Sciatic nerve (tissue), 2 donors: ENCODE measurements at regions not wholly inside any gene's neighbourhood (a gene's known extent, or its start where the extent isn't known, plus 50 kb on each side); places are given as distances from the start of the nearest gene placed in this dataset.
A peak's percentile ranks its signal among the peaks of the same experiment; 100 is the strongest.

Experiments
- ATAC-seq: fragments of 200-7000 bp; cut with Tn5 transposase; one replicate; pipeline ENCODE4 v1.9.1; 2020; ENCODE audit warnings: mild to moderate bottlenecking, moderate library complexity
- DNase-seq: peaks from one replicate; pipeline ENCODE4 v3.0.0-alpha.2; 2020; ENCODE audit warnings: low spot score
- intact Hi-C: fragments of 100-400 bp; cut with DNase I; formaldehyde crosslinking; loops from one replicate; pipeline ENCODE4 v1.14.2; 2022
- donor health status: DM: no; HTN: no; CAD: no.
- donor health status: DM: no; HTN: no; CAD: no.

DNA sequence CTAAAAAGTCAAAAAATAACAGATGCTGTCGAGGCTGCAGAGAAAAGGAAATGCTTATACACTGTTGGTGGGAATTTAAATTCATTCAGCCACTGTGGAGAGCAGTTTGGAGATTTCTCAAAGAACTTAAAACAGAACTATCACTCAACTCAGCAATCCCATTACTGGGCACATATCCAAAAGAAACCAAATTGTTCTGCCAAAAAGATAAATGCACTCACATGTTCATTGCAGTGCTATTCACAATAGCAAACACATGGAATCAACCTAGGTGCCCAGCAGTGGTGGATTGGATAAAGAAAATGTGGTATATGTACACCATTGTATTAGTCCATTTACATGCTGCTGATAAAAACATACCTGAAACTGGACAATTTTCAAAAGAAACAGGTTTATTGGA, 116.0 kb upstream of the VGLL2 start:
- DNase-seq, result no peak
- intact Hi-C loops, result no loop called here
- ATAC-seq, result no peak

DNA sequence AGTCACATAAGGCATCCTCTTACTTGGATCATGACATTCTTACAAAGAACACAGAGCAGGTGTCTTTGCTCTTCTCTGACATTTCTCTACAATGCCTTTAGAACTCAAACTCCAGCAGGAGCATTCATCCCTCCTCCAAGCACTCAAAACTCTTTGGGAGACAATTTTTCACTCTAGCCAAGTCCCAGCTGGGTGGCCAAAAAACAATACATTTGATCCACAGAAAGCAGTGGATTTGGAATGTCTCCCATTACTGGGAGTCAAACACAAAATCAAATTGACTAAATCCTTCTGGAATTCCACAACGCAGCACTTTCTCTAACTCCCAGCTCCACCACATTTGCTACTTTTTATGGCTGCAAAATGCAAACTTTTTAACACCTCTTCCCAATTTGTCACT, 108.6 kb upstream of the VGLL2 start:
- DNase-seq (no peak), ATAC-seq (no peak)
- intact Hi-C loops, result no loop called here

DNA sequence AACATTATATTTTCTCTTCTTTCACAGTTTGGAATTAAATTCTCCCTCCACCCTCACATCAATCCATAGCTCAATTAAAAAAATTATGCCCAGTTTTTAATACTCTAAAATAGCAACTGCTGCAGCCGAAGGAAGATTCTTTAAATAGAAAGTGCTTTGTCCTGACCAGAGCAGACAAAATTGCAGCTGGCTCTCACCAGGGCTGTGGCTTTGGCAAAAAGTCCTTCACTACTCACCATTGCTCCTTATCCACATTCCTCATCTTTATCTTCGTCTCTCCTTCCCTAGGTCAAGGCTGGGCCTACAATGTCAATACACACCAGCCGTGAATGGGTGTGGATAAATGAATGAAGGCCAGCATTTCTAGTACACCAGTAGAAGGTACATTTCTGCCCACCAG, 107.9 kb upstream of the VGLL2 start:
- ATAC-seq (no peak), DNase-seq (no peak)
- intact Hi-C loops, result no loop called here

DNA sequence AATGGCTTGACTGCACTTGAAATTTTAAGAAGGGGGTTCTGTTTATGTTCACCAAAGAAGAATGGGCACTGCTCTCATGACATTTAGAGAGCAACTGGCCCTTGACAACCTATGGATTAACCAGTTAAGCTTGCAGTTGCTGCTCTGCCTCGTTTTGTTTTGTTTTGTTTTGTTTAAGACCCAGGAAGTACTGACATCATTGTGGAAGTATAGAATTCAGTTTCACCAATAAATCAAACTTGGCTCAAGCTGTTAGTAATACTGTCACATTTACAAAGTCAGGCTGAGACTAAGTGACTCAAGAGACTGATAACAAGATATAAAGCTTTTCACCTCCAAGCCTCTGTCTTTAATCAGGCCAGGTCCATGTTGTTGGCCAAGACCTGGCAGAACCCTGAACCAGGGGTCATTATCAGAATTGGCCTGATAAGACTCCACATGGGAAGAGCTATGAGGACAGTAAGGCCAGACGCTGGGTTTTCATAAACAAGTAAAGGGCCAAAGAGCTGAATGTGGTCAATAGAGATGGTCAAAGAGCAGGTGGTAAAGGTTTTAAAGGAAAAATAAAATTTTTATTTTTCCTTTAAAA, 99.4 kb upstream of the VGLL2 start:
- DNase-seq, result no peak
- intact Hi-C loops, result no loop called here
- no peak for ATAC-seq

DNA sequence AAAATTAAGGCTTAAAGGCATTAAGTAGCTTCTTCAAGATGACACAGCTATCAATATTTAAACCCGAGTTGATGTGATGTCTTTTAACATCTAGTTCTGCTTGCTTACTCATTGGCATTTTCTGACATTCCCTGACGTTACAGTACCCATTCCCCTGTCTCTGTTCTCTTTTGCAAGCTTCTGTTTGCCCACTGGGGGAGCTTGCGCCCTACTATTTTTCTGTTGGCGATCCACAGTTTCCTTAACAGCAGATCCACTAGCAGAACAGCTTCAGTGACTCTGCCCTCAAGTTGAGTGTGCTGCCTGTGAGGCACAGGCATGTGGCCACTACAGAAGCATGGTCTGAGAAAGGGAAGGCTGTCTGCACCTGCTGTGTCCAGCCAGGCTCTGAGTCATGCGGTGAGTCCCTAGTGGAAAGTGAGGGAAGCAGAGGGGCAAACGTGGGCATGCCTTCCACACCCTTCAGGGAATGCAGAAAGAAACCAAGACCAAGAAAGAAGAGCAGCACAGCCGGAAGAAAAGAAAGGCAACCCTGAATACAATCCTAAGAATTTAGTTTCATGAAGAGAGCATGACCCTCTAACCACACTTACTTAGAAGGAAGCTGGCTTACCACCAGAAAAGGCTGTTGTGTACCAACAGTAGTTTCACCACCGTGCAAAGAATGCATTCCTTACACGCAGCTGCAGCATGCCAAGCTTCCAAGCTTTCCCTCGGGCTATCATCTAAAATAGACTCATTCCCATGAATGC, 97.7 kb upstream of the VGLL2 start:
- ATAC-seq, result peak; percentile 55

DNA sequence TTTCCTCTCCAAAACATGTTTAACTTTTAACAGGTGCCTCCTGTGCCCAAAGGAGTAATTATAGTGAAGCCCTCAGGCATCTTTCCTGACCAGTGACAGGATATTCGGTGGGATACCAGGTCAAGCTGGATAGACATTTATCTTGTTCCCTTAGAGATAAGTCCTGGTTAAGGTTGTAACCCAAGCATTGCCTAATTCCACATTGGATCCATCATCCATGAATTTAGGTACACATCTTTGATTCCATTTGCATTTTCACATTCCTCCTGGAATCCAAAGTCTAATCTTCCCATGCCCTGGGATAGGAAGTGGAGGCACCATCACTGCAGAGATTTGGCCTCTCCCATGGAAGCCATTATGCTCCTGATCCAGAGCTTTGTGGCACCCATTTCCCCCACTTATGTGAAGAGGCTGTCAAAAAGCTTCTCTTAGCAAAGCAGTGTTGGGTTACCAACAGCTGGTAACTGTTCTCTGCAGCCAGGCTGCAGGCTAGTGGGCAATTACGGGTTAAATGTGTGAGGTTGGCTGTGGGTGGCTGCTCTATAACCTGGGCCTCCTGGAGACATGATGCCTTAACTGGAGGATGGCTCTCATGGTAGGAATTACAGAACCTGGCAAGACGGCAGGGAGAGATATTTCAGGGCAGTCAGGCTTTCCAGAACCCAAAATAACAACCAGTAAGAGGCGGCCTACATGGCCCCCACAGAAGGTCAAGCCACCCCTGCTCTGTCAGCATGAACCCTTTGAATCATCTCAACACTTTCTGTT, 96.9 kb upstream of the VGLL2 start:
- no peak for ATAC-seq
- no peak for DNase-seq
- intact Hi-C loops, result no loop called here

More for the DNA sequence above, 97.7 kb upstream of the VGLL2 start:
- DNase-seq, result no peak
- intact Hi-C loops, result no loop called here

DNA sequence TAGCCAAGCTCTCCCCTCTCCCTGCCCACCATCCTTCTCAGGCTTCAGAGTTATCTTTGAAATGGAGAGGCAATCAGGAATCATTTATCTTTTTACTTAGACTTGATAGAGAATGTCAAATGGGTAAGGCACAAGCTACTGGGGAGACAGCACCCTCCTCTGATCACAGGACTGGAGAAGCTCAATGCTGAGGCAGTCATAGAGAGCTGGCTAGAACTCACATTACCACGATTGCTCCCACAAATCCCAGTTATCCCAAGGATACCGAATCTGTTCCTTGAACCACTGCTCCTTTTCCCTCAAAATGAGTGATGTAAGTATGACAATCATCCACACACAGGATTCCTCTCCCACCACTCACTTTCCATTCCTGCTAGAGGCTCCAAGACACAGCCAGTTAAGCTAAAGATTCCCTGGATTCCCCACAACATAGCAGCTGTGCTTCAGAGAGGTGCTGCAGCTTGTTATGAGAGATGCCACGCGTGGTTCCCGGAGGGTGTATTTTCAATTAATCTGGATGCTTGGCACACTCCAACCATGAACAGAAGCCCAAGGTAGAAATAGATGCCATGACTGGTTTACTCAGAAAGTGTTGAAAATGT, 96.2 kb upstream of the VGLL2 start:
- ATAC-seq (no peak), DNase-seq (no peak)
- intact Hi-C loops, result no loop called here

DNA sequence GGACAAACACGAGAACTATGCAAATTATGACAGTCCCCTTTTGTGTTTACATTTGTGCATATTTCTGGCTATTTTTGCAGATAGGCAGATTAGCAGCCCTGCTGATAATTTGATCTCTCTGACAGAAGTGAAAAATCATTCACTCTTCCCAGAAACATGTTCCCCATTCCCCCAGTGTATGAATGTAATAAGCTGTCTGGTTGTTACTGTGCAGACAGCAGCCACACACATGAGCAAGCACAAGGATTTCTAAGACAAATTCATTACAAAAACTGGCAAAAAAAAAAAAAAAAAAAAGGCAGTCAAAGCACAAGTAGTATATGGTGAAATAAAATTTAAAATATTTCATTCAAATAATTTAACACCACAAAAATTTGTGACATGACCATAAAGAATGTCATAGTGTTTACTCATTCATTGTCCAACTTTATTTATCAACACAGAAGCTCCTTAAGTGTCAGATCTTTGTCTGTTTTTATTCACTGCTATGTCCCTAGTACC, 95.5 kb upstream of the VGLL2 start:
- DNase-seq (no peak), ATAC-seq (no peak)
- intact Hi-C loops, result no loop called here

DNA sequence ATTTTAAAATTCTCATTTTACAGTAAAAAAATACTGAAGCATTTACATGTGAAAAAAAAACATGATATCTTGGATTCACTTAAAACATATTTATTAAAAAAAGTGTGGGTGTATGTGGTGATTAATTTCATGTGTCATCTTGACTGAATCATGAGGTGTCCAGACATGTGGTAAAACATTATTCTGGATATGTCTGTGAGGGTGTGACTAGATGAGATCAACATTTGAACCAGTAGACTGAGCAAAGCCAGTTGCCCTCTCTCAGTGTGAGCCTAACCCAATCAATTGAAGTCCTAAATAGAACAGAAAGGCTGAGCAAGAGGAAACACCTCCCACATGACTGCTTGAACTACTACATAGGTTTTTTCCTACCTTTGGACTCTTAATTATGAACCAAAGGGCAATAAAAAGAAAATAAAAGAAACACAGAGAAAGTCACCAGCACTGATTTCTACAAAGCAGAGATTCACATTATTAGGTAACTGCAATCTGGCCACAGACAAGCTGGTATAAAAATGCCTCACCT, 90.5 kb upstream of the VGLL2 start:
- no peak for ATAC-seq
- intact Hi-C loops, result no loop called here
- no peak for DNase-seq

DNA sequence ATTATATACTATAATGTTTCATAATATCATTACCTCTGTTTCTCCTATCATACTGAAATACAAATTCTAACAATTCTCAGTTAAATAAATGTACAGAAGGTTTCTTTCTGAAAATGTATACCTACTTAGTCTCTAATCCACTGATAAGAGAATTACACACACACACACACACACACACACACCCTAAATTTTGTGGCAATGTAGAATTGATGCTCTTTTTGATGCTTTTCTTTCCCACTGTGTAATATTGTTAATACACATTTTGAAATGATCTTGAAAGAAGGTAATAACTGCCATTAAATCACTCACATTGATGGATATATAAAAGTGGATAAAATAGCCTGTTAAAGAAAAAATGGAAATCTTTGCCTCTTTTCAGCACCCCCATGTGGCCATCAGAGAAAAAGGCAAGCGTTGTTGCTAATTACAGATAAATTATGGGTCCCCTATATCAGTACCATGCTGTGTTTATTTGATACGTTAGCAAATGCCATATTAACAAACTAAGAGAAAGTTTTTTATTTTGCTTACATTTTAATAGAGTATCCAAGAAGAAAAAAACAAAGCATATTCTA, 76.6 kb upstream of the VGLL2 start:
- DNase-seq (no peak), ATAC-seq (no peak)
- intact Hi-C loops, result no loop called here

DNA sequence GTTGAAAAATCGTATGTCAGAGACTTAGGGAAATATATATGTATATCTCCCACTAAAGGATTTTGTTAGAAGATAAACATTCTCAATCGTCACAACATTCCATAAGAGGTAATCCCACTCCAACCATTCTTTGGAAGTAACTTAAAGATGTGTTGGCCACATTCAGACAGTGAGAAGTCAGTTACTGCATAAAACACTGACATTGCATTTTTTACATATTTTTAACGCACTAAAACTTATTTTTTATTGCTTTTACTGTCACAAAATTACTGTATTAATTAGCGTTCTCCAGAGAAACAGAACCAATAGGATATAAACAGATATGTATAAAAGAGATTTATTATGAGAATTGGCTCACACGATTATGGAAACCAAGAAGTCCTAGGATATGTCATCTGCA, 74.3 kb upstream of the VGLL2 start:
- intact Hi-C loops, result no loop called here
- no peak for ATAC-seq
- DNase-seq, result no peak

DNA sequence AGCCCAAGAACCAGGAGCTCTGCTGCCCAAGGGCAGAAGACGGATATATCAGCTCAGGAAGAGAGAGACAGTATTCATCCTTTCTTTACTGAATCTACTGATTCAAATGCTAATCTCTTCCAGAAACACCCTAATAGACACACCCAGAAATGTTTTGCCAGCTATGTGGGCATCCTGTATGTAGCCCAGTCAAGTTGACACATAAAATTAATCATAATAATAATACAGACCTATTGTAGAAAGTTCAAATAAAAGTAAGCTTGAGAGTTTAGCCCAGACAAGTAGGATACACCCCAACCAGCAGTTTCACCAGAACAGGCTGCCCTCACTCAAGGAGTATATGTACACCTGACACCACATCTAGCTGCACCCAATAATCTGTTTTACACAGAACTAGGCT, 73.9 kb upstream of the VGLL2 start:
- DNase-seq, result no peak
- no peak for ATAC-seq
- intact Hi-C loops, result no loop called here

DNA sequence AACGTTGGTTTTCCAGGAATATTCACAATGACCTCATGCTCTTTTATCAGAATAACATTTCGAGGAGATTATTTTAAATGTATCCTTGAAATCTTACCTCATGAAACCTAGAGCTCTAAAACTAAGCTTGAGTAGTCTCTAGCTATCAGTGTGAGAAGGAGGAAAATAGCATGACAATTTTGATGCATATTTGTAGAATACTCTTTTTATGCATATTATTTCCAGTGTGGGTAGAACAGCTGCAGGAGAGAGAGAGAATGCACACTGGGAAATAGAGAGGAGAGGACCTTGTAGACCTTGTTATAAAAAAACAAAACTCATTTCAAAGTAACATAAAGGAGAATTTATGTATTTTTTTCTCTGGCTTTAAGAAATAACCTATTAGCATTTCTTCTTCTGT, 71.1 kb upstream of the VGLL2 start:
- intact Hi-C loops, result no loop called here
- ATAC-seq (no peak), DNase-seq (no peak)

DNA sequence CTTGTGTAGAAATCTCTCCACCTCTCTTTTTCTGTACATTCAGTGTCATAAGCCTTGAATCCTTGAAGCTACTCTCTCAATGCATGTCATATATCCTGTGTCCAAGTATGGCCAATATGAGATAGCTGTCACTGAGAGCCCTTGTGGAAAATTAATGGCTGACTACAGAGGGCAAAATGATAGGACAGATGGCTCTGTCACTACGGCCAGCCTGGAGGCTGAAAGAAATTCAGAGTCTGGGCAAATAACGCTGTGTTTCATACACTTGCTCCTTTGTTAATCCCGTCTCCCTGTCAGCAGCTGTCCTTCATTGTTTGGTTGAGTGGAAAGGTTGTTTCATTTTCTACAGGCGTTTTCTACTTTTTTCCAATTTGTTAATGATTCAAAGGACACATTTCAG, 70.4 kb upstream of the VGLL2 start:
- intact Hi-C loops, result no loop called here
- no peak for ATAC-seq

DNA sequence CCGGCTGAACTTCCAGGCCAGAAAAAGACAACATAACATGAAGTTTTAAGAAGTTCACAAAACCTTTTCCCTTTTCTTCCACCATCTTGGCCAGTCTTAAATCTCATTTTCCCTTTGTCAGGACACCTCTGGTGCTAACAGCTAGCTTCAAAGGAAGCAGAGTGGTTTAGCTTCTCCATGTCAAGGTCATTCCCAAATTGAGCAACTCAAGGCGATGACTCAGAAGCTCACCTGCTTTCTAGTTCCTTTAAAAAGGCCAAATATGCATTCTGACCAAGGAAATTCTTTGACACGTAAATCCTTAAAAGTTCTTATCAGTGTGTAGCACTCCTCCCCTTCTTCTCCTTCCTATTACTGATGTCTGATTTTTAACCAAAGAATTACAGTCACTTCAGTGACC, 69.6 kb upstream of the VGLL2 start:
- ATAC-seq (no peak), DNase-seq (no peak)
- intact Hi-C loops, result no loop called here

More for the DNA sequence above, 70.4 kb upstream of the VGLL2 start:
- no peak for DNase-seq

DNA sequence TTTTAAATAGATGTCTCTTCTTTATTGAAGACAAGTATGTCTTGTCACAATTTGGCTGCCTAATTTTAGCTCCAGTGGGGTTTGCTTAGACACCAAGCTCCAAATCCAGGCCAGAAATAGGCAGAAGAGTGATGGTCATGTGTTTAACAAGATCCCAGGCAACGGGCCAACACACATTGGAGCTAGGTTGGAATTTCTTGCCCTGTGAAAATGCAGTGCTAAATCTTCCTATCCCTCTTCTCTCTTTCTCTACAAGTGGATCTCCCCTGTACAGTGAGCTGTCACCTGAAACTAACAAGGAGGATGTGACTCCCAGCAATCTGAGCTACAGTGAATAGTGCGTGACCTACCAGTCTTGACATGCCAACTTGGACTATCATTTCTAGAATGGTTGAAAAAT, 65.3 kb upstream of the VGLL2 start:
- ATAC-seq (no peak), DNase-seq (no peak)
- intact Hi-C loops, result no loop called here

DNA sequence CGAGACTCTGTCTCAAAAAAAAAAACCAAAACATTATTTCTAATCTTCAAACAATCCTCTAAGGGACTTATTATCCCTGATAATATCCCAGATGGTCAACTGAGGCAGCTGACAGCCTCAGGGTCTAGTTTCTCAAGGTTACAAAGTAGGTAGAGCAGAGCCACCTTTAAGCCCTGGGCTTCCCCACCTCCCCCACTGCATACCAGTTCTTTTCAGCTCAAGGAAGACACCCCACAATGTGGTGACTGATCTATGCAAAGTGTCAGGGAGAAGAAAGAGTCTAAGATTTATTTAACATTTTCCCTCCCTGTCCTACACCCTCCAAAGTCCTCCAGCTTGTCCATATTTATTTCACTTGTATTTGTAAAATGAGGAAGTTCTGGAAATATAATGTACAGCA, 60.5 kb upstream of the VGLL2 start:
- ATAC-seq (no peak), DNase-seq (no peak)
- intact Hi-C loops, result no loop called here

DNA sequence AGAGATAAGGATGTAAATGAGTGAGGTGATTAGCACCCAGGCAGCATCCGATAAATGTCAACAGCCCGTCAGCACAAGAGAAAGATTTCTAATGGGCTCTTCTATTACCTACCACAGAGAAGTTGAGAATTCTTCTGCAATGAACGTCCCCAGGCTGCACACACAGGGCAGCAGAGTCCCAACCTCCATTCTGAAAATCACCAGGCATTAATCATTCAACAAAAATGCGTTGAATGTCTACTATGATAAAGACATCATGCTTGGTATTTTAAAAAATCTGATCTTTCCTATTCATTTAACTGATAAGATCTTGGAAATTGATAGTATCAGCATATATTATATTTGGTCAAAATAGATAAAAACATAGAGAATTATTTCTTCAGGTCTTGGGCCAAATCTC, 59.5 kb upstream of the VGLL2 start:
- intact Hi-C loops, result no loop called here
- ATAC-seq (no peak), DNase-seq (no peak)

DNA sequence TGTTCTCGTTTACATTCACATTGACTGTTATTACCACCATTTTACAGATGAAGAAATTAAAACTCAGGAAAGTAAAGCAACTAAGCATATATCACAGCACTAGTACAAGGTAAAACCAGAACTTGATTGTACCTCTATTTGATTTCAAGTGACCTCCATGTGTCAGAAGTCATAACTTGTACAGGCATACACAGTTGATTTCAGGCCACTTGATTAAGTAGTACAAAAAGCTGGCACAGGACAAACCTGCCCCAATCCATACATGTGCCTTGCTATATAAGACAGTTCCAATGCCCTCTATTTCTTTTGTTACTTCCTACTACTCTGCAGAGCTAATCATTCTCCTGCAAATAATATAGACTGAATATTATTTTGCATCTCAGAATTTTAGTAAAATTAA, 58.8 kb upstream of the VGLL2 start:
- intact Hi-C loops, result no loop called here
- DNase-seq, result no peak
- ATAC-seq, result no peak
